ENCODE measurements at regions not wholly inside any gene's neighbourhood (a gene's known extent, or its start where the extent isn't known, plus 50 kb on each side); places are given as distances from the start of the nearest gene placed in this dataset.
"Not testable (repeated sequence)": the region's sequence is repeated elsewhere in the genome, so short reads cannot be mapped to it uniquely, and the experiment has no call there.

DNA sequence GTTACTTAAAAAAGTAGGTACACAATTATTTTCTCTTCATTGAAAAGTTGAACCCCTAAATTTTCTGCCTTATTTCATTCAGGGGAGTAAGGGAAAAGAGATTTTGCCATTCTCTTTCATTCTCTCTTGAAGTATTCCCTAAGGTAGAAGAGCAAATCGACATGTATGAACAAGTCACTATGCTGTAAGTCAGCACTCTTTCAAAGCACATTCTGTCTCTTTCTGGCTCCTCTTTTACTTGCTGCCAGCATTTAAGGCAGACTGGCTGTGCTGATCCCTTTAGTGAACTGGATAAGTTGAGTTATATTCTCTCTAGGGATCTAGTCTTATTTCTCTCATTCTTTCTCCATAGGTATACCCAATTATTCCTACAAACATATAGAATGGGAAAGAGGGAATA, 222.3 kb upstream of the ZWINT start:
- no peak for DNase-seq

GRCh38 chr10:56567580-56567979, 206.5 kb upstream of the ZWINT start:
- no peak for DNase-seq

- no peak for DNase-seq
Measured at GRCh38 chr10:56561336-56561735, 200.3 kb upstream of the ZWINT start.

DNA sequence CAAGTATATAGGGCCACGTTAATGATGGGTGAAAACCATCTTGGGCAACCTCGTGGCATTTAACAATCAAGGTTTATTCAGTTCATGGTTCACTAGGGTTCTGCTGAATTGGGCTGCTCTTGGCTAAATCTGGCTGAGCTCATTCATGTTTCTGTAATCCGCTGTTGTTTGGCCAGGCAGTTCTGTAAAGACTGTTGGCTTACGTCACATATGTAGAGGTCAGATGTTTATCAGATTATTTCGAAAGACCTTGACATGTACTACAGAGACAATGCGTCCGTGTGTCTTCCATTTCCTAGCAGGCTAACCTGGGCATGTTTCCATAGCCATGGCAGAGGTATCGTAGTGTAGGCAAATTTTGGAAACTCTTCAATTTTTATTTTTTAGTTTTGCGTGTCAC, 190.0 kb upstream of the ZWINT start:
- no peak for DNase-seq

- DNase-seq, result no peak
Measured at GRCh38 chr10:56547163-56547562, 186.1 kb upstream of the ZWINT start.

DNA sequence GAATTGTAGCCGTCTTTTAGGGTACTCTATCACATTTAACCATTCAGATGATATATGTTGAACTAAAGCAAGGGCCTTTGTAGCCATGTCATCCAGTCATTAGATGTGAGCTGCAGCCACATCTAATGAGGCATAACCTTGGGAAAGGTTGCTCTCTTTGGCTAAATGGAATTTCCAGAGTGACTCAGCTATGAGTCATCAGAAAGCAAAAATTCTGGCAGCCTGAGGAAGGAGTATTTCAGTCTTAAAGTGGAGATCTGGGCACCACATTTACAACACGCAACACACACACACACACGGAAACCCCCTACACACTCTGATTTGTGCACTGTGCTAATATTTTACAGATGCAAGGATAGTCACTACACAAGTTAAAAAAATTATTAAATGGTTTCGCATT, 176.9 kb upstream of the ZWINT start:
- DNase-seq, result no peak

DNA sequence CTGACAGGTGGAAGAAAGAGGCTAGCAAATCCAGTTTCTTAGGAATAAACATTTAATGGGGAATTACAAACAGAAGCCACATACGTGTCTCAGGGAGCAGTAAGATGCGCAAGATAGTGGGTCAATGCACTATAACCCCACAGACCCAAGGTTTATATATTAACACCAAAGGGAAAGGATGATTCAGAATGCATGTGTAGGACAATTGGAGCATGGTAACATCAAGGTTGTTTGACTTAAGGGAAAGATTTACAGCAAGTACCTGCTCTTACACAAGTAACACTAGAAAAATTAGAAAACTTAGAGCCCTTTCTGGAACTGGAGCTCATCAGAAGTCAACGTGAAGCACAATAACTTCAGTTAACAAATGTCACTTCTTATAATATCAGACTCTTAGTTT, 161.1 kb upstream of the ZWINT start:
- DNase-seq, result no peak

- DNase-seq, result no peak
Measured at GRCh38 chr10:56508562-56508961, 147.5 kb upstream of the ZWINT start.

- DNase-seq, result no peak
Measured at GRCh38 chr10:56507033-56507432, 146.0 kb upstream of the ZWINT start.

DNA sequence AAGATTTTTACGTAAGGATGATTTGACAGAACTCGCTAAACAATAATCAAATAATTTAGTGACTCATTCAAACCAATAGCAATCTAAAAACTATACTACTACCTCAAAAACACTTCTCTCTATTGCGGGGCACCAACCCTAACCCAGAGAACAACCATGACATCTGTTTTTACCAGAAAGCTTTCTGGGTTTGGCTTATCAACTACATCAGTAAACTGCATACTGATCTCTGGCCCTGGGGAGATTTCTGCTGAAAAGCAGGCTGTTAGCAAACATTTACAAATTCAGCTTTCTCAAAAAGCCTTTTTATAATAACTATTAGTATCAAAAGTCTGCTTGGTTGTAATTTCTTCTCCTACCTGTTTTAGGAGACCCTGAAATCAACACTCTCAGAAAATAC, 144.5 kb upstream of the ZWINT start:
- no peak for DNase-seq

- no peak for DNase-seq
Measured at GRCh38 chr10:56496186-56496486, 135.1 kb upstream of the ZWINT start.

DNA sequence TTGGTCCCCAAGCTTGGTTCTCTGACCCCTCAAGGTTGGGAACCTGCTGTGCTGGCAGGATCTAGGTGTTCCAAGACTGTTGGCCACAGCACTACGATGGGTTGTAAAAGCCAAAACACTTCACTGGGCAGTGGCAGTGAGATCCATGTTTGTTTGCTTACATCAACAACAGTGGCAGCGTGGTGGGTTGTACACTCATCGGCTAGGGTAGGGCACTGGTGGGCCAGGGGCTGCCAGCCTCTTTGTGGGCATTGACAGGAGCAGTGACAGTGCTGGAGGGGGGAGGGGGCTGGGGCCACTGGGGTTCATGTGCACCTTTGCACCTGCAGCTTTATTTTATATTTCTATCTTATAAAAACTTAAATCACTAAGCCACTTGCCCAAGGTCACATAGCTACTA, 126.7 kb upstream of the ZWINT start:
- DNase-seq, result no peak

DNA sequence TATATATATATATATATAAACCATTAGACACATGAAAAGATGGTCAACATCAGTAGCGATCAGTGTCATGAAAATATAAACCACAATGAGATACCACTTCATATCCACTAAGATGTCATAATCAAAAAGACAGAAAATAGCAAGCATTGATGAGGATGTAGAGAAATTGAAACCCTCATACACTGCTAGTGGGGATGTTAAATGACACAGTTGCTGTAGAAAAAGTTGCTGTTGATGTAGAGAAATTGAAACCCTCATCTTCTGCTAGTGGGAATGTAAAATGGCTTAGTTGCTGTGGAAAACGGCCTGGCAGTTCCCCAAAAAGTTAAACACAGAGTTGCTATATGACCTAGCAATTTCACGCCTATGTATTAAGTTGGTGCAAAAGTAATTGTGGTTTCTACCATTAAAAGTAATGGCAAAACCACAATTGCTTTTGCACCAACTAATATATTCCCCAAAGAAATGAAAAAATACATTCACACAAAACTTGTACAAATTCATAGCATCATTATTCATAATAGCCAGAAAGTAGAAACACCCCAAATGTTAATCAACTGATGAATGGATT, 120.5 kb upstream of the ZWINT start:
- no peak for DNase-seq

DNA sequence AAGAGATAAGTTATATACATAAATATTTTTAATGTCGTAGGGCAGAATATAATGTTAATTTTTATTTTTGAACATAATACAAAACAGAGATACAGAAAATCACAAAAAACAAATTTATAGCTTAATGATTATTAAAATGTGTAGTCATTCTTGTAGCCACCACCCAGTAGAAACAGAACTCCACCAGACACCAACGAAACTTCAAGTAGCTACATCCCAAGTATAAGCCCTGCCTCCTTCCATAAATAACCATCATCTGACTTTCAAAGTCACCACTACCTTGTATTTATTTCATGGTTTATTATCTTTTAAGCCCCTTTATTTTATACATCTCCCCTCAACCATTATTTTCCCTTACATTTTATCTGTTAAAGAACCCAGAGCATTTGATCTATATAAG, 111.9 kb upstream of the ZWINT start:
- no peak for DNase-seq

DNA sequence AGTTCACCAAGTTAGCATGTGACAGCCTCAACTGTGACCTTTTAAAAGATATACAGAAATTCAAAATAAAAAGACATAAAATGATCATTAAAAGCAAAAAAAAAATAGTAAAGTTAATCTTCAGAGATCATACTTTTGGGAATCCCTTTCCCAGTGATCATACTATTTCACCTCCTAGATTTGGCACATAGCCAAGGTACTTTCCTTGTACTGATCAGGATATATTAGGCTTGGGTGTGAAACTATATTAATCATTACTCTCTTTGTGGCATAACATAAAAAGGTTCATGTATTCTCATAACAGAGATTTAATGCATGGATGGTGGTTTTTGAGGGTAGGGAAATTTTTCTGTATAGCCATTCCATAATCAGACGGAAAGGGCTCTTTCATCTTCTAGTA, 109.6 kb upstream of the ZWINT start:
- no peak for DNase-seq

DNA sequence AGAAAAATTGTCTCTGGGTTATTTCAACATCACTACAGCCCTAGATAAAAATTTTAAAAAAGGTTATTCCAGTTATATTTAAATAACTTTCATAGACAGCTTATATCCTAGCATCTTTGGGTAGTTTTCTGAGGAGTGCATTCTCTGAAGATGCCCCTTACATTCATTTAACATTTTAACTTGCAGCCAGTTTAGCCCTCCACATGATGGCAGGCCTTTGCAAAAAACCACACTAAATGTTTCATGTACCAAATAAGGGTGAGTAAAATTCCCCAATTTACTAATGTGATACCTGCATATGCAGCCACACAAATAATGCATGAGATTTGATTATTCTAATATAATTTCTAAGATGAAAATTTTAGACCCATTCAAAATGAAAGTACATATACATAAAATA, 108.4 kb upstream of the ZWINT start:
- no peak for DNase-seq

GRCh38 chr10:56466005-56466404, 104.9 kb upstream of the ZWINT start:
- DNase-seq, result no peak

DNA sequence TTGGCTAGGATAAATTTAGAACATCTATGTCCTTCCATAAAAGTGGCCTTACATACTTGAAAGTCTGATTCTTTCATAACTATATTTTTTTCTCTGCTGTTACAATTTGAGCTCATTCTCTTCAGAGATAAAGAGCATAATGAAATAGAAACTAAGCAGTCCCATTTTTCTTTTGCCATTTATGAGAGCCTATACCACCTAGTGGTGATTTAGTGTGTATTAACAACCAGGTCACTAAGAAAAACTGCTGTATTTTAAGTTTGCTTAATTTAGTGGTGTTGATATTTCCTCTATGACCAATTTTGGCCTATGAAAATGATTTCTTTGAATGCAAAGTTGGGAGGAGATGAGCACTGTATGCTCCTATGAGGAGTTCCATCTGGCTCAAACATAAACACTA, 88.7 kb upstream of the ZWINT start:
- no peak for DNase-seq

- not testable (repeated sequence) for DNase-seq
Measured at GRCh38 chr10:56447613-56448012, 86.6 kb upstream of the ZWINT start.

- DNase-seq, result not testable (repeated sequence)
Measured at GRCh38 chr10:56441337-56441736, 80.3 kb upstream of the ZWINT start.
